ENCODE measurements at regions not wholly inside any gene's neighbourhood (a gene's known extent, or its start where the extent isn't known, plus 50 kb on each side); places are given as distances from the start of the nearest gene placed in this dataset.

- no peaks in the 10 kb centered on the region for H3K4me1 ChIP-seq
- no peak overlapping the region for H2AFZ ChIP-seq (replicated peaks)
- H4K20me1 ChIP-seq (ENCODE audit: low read depth): no peaks in the 10 kb centered on the region
- H3K4me3 ChIP-seq: no peak overlapping the region
- H3F3A ChIP-seq (ENCODE audit: low read depth): no peaks in the 10 kb centered on the region
- peaks cover 2% of the 10 kb centered on the region for H3K27me3 Mint-ChIP-seq (ENCODE audit: insufficient read depth, low read depth)
- H3K79me2 ChIP-seq (ENCODE audit: low read depth): no peaks in the 10 kb centered on the region
- H3K9me3 Mint-ChIP-seq: no peaks in the 10 kb centered on the region
- H3K36me3 Mint-ChIP-seq: peaks cover 2% of the 10 kb centered on the region
- H3K4me1 Mint-ChIP-seq: peaks cover 5% of the 10 kb centered on the region
- TF ChIP-seq EZH2 (IDR thresholded peaks at IDR 0.05) (no peak), EZH2phosphoT487 (IDR thresholded peaks at IDR 0.05) (no peak)
- TF ChIP-seq, protein P1, sequence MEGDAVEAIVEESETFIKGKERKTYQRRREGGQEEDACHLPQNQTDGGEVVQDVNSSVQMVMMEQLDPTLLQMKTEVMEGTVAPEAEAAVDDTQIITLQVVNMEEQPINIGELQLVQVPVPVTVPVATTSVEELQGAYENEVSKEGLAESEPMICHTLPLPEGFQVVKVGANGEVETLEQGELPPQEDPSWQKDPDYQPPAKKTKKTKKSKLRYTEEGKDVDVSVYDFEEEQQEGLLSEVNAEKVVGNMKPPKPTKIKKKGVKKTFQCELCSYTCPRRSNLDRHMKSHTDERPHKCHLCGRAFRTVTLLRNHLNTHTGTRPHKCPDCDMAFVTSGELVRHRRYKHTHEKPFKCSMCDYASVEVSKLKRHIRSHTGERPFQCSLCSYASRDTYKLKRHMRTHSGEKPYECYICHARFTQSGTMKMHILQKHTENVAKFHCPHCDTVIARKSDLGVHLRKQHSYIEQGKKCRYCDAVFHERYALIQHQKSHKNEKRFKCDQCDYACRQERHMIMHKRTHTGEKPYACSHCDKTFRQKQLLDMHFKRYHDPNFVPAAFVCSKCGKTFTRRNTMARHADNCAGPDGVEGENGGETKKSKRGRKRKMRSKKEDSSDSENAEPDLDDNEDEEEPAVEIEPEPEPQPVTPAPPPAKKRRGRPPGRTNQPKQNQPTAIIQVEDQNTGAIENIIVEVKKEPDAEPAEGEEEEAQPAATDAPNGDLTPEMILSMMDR (IDR thresholded peaks at IDR 0.05): no peak
- H3K9me3 ChIP-seq (ENCODE audit: low read depth): no peaks in the 10 kb centered on the region
- no peak overlapping the region for H3K4me3 Mint-ChIP-seq
- no peak for DNase-seq (ENCODE audit: low spot score)
- no peaks in the 10 kb centered on the region for H3K36me3 ChIP-seq
- H3K9ac ChIP-seq: no peak overlapping the region
- no peaks in the 10 kb centered on the region for H3K27me3 ChIP-seq
- H3K27ac Mint-ChIP-seq: no peak overlapping the region
- no peak overlapping the region for H3K4me2 ChIP-seq
- H3K27ac ChIP-seq: no peak overlapping the region
Observed at GRCh38 chr18:42328931-42329330, 373.9 kb downstream of the PIK3C3 start.

DNA sequence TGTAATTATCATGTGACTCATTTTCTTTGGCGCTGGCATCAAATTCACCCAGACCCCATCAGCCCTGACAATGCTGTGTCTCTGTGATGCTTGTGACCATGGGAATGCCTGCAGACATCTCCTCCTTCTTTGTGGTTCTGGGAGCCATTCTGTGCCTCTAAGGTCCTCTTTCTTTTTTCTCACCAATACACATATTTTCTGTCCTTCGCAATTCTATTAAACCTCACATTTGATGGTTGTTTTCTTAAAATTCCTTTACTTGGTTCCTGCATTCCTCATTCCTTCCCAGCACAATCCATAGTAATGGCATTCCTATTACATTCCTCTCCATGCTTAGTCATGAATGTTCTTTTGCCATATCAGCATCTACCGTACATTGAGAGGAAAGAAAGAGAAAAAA is 375.3 kb downstream of the PIK3C3 start:
- peaks cover 3% of the 10 kb centered on the region for H3K9me3 Mint-ChIP-seq
- H3K36me3 Mint-ChIP-seq: peaks cover 3% of the 10 kb centered on the region
- peaks cover 2% of the 10 kb centered on the region for H3K27me3 Mint-ChIP-seq (ENCODE audit: insufficient read depth, low read depth)
- Histone ChIP-seq H3K27me3 (no peaks in the 10 kb centered on the region), H3K9me3 (ENCODE audit: low read depth) (no peaks in the 10 kb centered on the region), H3K4me1 (no peaks in the 10 kb centered on the region), H3F3A (ENCODE audit: low read depth) (no peaks in the 10 kb centered on the region), H3K27ac (no peak overlapping the region), H3K36me3 (no peaks in the 10 kb centered on the region), H3K4me2 (no peak overlapping the region), H2AFZ (replicated peaks) (no peak overlapping the region), H3K9ac (no peak overlapping the region), H4K20me1 (ENCODE audit: low read depth) (no peaks in the 10 kb centered on the region), H3K79me2 (ENCODE audit: low read depth) (no peaks in the 10 kb centered on the region), H3K4me3 (no peak overlapping the region)
- no peak overlapping the region for H3K4me3 Mint-ChIP-seq
- peaks cover 5% of the 10 kb centered on the region for H3K4me1 Mint-ChIP-seq
- TF ChIP-seq, protein P1 (IDR thresholded peaks at IDR 0.05): no peak
- TF ChIP-seq EZH2phosphoT487 (IDR thresholded peaks at IDR 0.05) (no peak), EZH2 (IDR thresholded peaks at IDR 0.05) (no peak)
- DNase-seq (ENCODE audit: low spot score): no peak
- no peak overlapping the region for H3K27ac Mint-ChIP-seq

- H3K27ac ChIP-seq: no peak overlapping the region
- no peaks in the 10 kb centered on the region for H3K9me3 ChIP-seq (ENCODE audit: low read depth)
- no peak overlapping the region for H2AFZ ChIP-seq (replicated peaks)
- no peaks in the 10 kb centered on the region for H3K36me3 ChIP-seq
- no peaks in the 10 kb centered on the region for H3F3A ChIP-seq (ENCODE audit: low read depth)
- H3K4me1 ChIP-seq: no peaks in the 10 kb centered on the region
- no peak overlapping the region for H3K9ac ChIP-seq
- H3K9me3 Mint-ChIP-seq: peaks cover 30% of the 10 kb centered on the region
- no peaks in the 10 kb centered on the region for H3K27me3 ChIP-seq
- H3K27ac Mint-ChIP-seq: no peak overlapping the region
- H3K27me3 Mint-ChIP-seq (ENCODE audit: insufficient read depth, low read depth): peaks cover 5% of the 10 kb centered on the region
- H3K79me2 ChIP-seq (ENCODE audit: low read depth): no peaks in the 10 kb centered on the region
- no peak overlapping the region for H3K4me3 Mint-ChIP-seq
- TF ChIP-seq, protein P1 (IDR thresholded peaks at IDR 0.05): no peak
- TF ChIP-seq EZH2phosphoT487 (IDR thresholded peaks at IDR 0.05) (no peak), EZH2 (IDR thresholded peaks at IDR 0.05) (no peak)
- H4K20me1 ChIP-seq (ENCODE audit: low read depth): no peaks in the 10 kb centered on the region
- peaks cover 9% of the 10 kb centered on the region for H3K4me1 Mint-ChIP-seq
- peaks cover 11% of the 10 kb centered on the region for H3K36me3 Mint-ChIP-seq
- no peak overlapping the region for H3K4me3 ChIP-seq
- no peak for DNase-seq (ENCODE audit: low spot score)
- no peak overlapping the region for H3K4me2 ChIP-seq
Observed at GRCh38 chr18:42333558-42333957, 378.5 kb downstream of the PIK3C3 start.

Measured in neural progenitor cell (in vitro differentiated cells).